Activated naive CD8-positive, alpha-beta T cell treated with anti-CD3 and anti-CD28 coated beads, Interleukin-2, amount 10 ng/mL, durations not matched to agents 7 days and 5 days (primary cell): ENCODE measurements at regions not wholly inside any gene's neighbourhood (a gene's known extent, or its start where the extent isn't known, plus 50 kb on each side); places are given as distances from the start of the nearest gene placed in this dataset.

ENCODE experiments used
- ATAC-seq: fragments of 150-1000 bp; cut with Tn5 transposase; one replicate; pipeline ENCODE4 v1.10.0; 2021; ENCODE audit warnings: low read depth, moderate library complexity
- POLR2A ChIA-PET: fragments of 350-600 bp; sonication (Branson Sonifier 250); formaldehyde crosslinking; loops from one replicate; lab custom pipeline; 2021; ENCODE audit warnings: antibody characterized with exemption; lab: Charles Lee
- DNase-seq: peaks from one replicate; pipeline ENCODE4 v3.0.0; 2021
- H3K27ac Mint-ChIP-seq: one replicate; pipeline ENCODE4 v1.8.0; 2022; ENCODE audit warnings: mild to moderate bottlenecking, mixed read lengths
- H3K27me3 Mint-ChIP-seq: one replicate; pipeline ENCODE4 v1.8.0; 2022; ENCODE audit warnings: mild to moderate bottlenecking, moderate library complexity, mixed read lengths
- H3K36me3 Mint-ChIP-seq: one replicate; pipeline ENCODE4 v1.8.0; 2021; ENCODE audit warnings: mild to moderate bottlenecking, mixed read lengths
- H3K4me1 Mint-ChIP-seq: one replicate; pipeline ENCODE4 v1.8.0; 2021; ENCODE audit warnings: mixed read lengths
- H3K4me3 Mint-ChIP-seq: one replicate; pipeline ENCODE4 v1.8.0; 2022; ENCODE audit warnings: mild to moderate bottlenecking, moderate library complexity, mixed read lengths
- H3K9me3 Mint-ChIP-seq: one replicate; pipeline ENCODE4 v1.8.0; 2021; ENCODE audit warnings: mixed read lengths

- Mint-ChIP-seq H3K27ac (no peak overlapping the region), H3K9me3 (no peaks in the 10 kb centered on the region), H3K4me3 (no peak overlapping the region), H3K36me3 (no peaks in the 10 kb centered on the region), H3K4me1 (no peaks in the 10 kb centered on the region), H3K27me3 (peaks cover 2% of the 10 kb centered on the region)
- POLR2A ChIA-PET, result no interaction called here
- ATAC-seq, result no peak
- DNase-seq, result no peak
Observed at GRCh38 chr13:97057176-97057575, 62.9 kb upstream of the OXGR1 start.

- no peaks in the 10 kb centered on the region for H3K36me3 Mint-ChIP-seq
- POLR2A ChIA-PET, result no interaction called here
- no peaks in the 10 kb centered on the region for H3K9me3 Mint-ChIP-seq
- H3K27ac Mint-ChIP-seq, result no peak overlapping the region
- no peak overlapping the region for H3K4me3 Mint-ChIP-seq
- ATAC-seq, result no peak
- peaks cover 2% of the 10 kb centered on the region for H3K27me3 Mint-ChIP-seq
- no peak for DNase-seq
- H3K4me1 Mint-ChIP-seq, result no peaks in the 10 kb centered on the region
Observed at GRCh38 chr13:97058391-97058790, 64.1 kb upstream of the OXGR1 start.

GRCh38 chr13:97058926-97059325 lies 64.7 kb upstream of the OXGR1 start:
- no peaks in the 10 kb centered on the region for H3K4me1 Mint-ChIP-seq
- no peaks in the 10 kb centered on the region for H3K9me3 Mint-ChIP-seq
- H3K27ac Mint-ChIP-seq, result no peak overlapping the region
- POLR2A ChIA-PET, result no interaction called here
- H3K4me3 Mint-ChIP-seq, result no peak overlapping the region
- ATAC-seq (no peak), DNase-seq (no peak)
- no peaks in the 10 kb centered on the region for H3K36me3 Mint-ChIP-seq
- peaks cover 2% of the 10 kb centered on the region for H3K27me3 Mint-ChIP-seq

GRCh38 chr13:97067017-97067895 lies 73.0 kb upstream of the OXGR1 start:
- ATAC-seq (no peak), DNase-seq (no peak)
- Mint-ChIP-seq H3K4me1 (no peaks in the 10 kb centered on the region), H3K36me3 (no peaks in the 10 kb centered on the region), H3K9me3 (no peaks in the 10 kb centered on the region), H3K27me3 (no peaks in the 10 kb centered on the region), H3K4me3 (no peak overlapping the region), H3K27ac (no peak overlapping the region)
- POLR2A ChIA-PET, result no interaction called here

- POLR2A ChIA-PET, result no interaction called here
- H3K4me3 Mint-ChIP-seq, result no peak overlapping the region
- no peaks in the 10 kb centered on the region for H3K36me3 Mint-ChIP-seq
- H3K27ac Mint-ChIP-seq, result no peak overlapping the region
- no peaks in the 10 kb centered on the region for H3K27me3 Mint-ChIP-seq
- H3K9me3 Mint-ChIP-seq, result no peaks in the 10 kb centered on the region
- DNase-seq (no peak), ATAC-seq (no peak)
- no peaks in the 10 kb centered on the region for H3K4me1 Mint-ChIP-seq
Observed at GRCh38 chr13:97068151-97068550, 73.9 kb upstream of the OXGR1 start.

GRCh38 chr13:97069050-97069815 lies 75.0 kb upstream of the OXGR1 start:
- POLR2A ChIA-PET, result no interaction called here
- no peak overlapping the region for H3K27ac Mint-ChIP-seq
- no peaks in the 10 kb centered on the region for H3K4me1 Mint-ChIP-seq
- DNase-seq (no peak), ATAC-seq (no peak)
- no peaks in the 10 kb centered on the region for H3K36me3 Mint-ChIP-seq
- peaks cover under 1% of the 10 kb centered on the region for H3K9me3 Mint-ChIP-seq
- H3K4me3 Mint-ChIP-seq, result no peak overlapping the region
- H3K27me3 Mint-ChIP-seq, result no peaks in the 10 kb centered on the region

DNA sequence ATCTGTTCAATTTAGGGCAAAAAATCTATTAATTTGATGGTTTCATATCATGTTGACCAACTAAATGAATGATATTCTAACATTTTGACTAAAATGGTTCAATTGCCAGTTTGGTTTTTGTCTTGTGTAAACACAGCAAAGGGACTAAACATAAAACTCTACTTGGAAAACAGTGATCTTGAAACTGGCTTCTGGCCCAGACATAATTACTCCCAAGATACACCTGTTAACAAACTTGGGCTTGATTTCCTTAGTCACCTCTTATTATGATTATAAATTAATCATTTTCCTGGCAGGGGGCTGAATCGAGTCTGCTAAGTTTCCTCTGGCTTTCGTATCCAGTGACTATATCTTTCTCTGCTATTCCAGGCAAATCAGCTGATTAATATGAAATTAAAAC lies 78.0 kb upstream of the OXGR1 start:
- POLR2A ChIA-PET, result no interaction called here
- Mint-ChIP-seq H3K27ac (no peak overlapping the region), H3K4me3 (no peak overlapping the region), H3K4me1 (no peaks in the 10 kb centered on the region), H3K36me3 (no peaks in the 10 kb centered on the region), H3K9me3 (peaks cover 4% of the 10 kb centered on the region), H3K27me3 (no peaks in the 10 kb centered on the region)
- DNase-seq (no peak), ATAC-seq (no peak)

- no peak for DNase-seq
- POLR2A ChIA-PET, result no interaction called here
- Mint-ChIP-seq H3K4me3 (no peak overlapping the region), H3K27me3 (no peaks in the 10 kb centered on the region), H3K4me1 (no peaks in the 10 kb centered on the region), H3K36me3 (no peaks in the 10 kb centered on the region), H3K27ac (no peak overlapping the region), H3K9me3 (peaks cover 4% of the 10 kb centered on the region)
- no peak for ATAC-seq
Observed at GRCh38 chr13:97074618-97075017, 80.3 kb upstream of the OXGR1 start.

DNA sequence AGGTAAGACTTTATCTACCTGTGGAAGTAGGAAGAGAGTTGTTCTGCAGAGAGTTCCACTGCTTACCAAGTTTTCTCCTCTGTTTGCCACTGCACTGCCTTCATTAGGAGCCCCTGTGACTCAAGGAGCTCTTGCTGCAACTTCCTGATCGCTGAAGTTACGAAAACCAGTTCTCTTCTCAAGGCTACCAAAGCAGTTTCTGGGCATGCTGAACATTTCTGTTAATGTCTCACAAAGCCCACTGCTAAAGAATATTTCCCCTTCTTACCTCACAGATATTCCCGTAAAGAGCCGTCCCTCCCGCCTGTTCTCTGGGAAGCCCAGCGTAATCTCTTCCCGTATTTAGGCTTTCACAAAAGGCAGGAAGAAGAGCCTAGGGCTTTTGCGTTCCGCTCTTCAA lies 82.6 kb upstream of the OXGR1 start:
- no peaks in the 10 kb centered on the region for H3K4me1 Mint-ChIP-seq
- ATAC-seq (no peak), DNase-seq (no peak)
- peaks cover 4% of the 10 kb centered on the region for H3K9me3 Mint-ChIP-seq
- no peaks in the 10 kb centered on the region for H3K27me3 Mint-ChIP-seq
- no peaks in the 10 kb centered on the region for H3K36me3 Mint-ChIP-seq
- H3K27ac Mint-ChIP-seq, result no peak overlapping the region
- H3K4me3 Mint-ChIP-seq, result no peak overlapping the region
- POLR2A ChIA-PET, result no interaction called here

DNA sequence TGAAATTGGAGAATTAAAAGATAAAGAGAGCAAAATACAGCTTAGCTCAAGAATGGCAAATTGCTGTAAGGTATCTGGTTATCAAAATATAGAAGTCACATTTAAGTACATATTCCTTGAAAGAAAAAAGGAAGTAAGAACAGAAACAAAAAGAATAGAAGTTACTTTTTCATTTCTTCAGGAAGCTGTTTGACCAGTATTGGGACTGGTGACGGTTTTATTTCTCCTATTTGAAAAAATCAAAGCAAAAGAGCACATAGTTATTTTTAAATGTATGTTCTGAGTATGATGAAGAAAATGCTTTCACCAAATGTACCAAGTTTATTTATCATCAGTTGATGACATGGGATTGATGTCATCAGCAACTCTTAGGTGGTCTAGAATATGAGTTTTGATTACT lies 83.1 kb upstream of the OXGR1 start:
- POLR2A ChIA-PET, result no interaction called here
- peaks cover 4% of the 10 kb centered on the region for H3K9me3 Mint-ChIP-seq
- no peaks in the 10 kb centered on the region for H3K27me3 Mint-ChIP-seq
- no peak overlapping the region for H3K27ac Mint-ChIP-seq
- H3K4me1 Mint-ChIP-seq, result no peaks in the 10 kb centered on the region
- ATAC-seq, result no peak
- no peak overlapping the region for H3K4me3 Mint-ChIP-seq
- no peak for DNase-seq
- no peaks in the 10 kb centered on the region for H3K36me3 Mint-ChIP-seq

DNA sequence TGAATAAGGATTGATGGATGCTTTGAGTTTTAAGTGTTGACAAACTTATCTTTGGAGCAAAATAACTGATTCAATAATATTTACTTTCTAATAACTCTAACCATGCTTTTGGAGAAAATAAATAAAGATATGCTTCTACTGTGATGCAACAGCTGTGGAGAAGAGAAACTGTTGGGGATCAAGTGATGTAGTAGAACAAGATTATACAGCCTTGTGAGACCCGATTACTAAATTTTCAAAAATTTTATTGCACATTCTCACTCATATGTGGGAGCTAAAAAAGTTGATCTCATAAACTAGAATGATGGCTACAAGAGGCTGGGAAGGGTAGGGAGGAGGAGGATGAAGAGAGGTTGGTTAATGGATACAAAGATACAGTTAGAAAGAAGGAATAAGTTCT lies 85.5 kb upstream of the OXGR1 start:
- POLR2A ChIA-PET, result no interaction called here
- Mint-ChIP-seq H3K36me3 (no peaks in the 10 kb centered on the region), H3K4me1 (no peaks in the 10 kb centered on the region), H3K27me3 (no peaks in the 10 kb centered on the region), H3K9me3 (no peaks in the 10 kb centered on the region), H3K4me3 (no peak overlapping the region), H3K27ac (no peak overlapping the region)
- DNase-seq (no peak), ATAC-seq (no peak)

DNA sequence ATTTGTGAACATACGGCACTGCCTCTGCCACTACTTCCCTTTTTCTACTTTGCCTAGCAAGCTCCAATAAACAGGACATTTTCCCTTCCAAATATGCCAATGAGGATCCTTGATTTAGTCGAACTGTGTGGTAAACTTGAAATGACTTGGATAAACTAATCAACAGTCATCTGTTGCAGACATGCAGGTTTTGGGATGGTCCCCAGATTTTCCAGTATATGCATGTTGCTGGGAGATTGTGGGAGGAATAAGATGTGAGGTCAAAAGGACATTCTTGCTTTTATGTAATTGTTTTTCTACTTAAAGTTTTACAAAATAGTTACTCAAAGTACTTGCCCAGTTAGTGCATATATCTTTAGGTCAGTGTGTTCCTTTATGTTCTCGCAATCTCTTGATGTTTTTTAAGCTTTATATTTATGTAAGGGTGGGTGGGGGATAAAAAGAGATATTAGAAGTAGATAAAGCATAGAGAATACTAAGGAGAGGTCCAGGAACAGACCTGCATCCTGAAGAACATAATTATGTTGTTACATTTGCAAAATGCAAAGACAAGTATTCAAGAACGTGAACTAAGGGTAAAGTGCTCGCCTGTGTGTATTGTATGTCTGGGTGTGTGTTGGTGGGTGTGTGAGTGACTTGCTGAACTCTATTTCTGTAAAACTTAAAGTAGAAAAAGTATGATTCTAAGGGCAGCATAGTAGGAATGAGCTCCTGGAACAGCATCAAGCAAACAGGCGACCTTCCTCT lies 88.4 kb upstream of the OXGR1 start:
- H3K27me3 Mint-ChIP-seq, result no peaks in the 10 kb centered on the region
- H3K4me3 Mint-ChIP-seq, result no peak overlapping the region
- POLR2A ChIA-PET, result no interaction called here
- H3K27ac Mint-ChIP-seq, result no peak overlapping the region
- ATAC-seq (no peak), DNase-seq (no peak)
- H3K9me3 Mint-ChIP-seq, result peaks cover 1% of the 10 kb centered on the region
- no peaks in the 10 kb centered on the region for H3K36me3 Mint-ChIP-seq
- no peaks in the 10 kb centered on the region for H3K4me1 Mint-ChIP-seq

DNA sequence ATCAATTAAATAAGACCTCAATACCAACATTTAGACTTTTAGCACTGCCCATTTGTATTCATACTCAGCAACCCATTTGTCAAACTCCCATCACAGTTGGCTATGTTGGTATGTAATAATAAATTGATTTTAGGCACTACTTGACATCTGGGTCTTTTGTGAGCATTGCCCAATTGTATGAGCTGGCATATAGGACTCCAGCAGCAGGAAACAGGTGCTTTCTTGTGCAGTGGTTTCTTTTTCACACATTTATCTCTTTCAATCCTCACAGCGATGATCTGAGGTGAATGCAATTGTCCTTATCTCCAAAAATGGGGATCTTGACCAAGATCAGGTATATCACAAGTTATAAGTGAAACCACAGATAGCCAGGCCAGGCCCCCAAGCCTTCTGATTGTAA lies 96.9 kb upstream of the OXGR1 start:
- no peak for ATAC-seq
- Mint-ChIP-seq H3K36me3 (no peaks in the 10 kb centered on the region), H3K4me1 (no peaks in the 10 kb centered on the region), H3K27ac (no peak overlapping the region), H3K4me3 (no peak overlapping the region), H3K9me3 (peaks cover 1% of the 10 kb centered on the region), H3K27me3 (no peaks in the 10 kb centered on the region)
- DNase-seq, result no peak
- POLR2A ChIA-PET, result no interaction called here
